Pons (tissue), 1 donor: ENCODE measurements at regions not wholly inside any gene's neighbourhood (a gene's known extent, or its start where the extent isn't known, plus 50 kb on each side); places are given as distances from the start of the nearest gene placed in this dataset.

Experiments used
- DNase-seq: peaks from one replicate; pipeline ENCODE4 v3.0.0-alpha.2; 2016; ENCODE audit warnings: low spot score

DNA sequence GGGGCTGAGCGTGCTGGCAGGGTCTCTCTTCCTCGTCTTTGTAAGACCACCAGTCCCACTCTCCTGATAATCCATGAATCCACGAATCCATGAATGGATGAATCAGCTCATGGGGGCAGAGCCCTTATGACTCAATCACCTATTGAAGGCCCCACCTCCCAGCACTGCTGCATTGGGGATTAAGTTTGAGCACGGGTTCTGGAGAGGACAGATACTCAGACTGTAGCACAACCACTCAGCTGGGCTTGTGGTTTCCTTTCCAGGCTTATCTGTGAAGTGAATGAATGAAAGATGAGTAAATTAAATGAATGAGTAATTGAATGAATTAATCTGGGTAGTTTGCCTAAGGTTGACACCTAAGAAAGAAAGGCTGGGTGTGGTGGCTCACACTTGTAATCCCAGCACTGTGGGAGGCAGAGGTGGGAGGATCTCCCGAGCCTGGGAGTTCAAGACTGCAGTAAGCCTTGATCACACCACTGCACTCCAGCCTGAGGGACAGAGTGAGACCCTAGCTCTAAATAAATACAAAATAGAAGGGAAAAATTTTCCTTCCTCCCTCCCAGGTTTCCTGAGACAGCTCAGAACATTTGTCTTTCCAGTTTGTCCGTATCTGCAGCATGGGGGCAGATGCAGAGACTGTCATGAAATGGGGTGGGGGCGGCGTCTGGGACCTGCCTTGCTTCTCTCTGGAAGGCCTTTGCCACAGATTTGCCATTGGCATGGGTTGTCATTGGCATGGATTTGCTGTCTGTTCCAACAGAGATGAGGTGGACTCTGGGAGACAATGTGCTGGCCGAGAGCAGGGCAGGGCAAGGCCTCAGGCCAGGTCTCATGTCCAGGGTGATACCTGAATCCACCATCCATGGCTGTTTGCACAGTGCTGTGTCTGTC is 187.7 kb upstream of the C1orf174 start:
- DNase-seq, result no peak

DNA sequence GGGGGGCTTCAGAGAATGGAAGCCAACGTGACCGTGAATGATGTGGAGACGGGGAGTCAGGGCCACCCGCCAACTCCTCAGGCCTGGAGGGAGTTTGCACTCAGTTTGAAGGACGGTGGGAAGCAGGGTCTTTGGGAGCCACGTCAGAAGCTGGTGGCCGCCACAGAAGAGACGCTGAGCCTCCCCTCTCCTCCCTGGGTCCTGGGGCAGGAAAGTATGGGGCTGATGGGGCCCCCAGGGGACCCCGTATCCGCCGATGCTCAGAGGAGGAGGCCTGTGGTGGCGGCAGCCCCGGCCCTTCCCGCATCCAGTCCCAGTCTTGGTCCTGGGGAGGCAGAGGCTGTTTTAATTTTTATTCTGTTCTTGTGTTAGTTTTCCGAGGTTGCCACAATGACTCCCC is 188.6 kb upstream of the C1orf174 start:
- no peak for DNase-seq

DNA sequence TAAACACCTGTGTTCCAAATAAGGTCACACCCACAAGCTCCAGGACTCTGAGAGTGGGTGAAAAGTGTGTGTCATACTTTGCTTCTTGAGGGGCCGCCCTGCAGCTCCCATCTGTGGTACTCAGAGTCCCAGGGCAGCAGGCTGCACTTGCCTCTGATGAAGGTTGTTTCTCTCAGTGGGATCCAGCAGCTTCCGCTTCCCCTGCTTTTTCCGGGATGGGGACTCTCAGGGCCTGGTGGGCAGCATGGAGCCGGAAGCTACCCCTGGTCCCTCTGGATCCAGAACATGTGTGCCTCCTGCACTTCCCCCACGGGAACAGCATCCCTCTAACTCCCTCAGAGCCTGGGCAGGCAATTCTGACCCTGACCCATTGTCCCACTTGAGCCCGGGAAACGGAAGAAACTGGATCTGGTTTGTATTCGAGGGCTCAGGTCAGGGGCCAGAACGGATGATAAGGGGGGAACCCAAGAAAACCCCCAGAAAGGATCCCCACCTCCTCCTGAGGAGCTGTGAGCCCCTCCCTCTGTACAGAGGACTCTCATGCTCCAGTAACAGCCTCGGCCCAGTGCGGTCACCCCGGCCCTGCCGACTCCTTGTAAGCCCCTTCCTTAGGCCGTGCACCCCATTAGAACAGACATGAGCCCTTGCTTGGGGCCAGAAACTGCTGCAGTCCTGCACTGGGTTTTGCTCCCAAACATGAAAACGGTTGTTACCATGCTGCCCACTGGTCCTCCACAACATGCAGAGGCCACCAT is 189.5 kb upstream of the C1orf174 start:
- no peak for DNase-seq

DNA sequence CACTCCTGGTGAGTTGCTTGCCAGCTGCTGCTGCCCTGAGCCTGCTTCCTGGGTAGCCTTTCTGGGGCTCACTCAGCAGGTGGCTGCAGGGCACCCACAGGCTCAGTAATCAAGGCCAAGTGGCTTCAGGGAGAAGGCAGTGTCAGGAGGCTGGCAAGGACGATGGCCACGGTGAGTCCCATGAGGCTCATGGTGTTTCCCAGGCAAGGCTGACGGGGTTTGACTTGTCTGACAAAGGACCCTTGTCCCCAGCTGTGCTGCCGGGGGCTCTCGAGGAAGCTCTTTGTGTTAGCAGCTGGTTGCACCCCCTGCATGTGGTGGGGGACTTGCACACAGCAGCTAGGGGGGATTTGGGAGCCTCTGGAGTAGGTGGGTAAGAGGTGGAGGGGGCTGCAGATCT is 190.5 kb upstream of the C1orf174 start:
- no peak for DNase-seq

DNA sequence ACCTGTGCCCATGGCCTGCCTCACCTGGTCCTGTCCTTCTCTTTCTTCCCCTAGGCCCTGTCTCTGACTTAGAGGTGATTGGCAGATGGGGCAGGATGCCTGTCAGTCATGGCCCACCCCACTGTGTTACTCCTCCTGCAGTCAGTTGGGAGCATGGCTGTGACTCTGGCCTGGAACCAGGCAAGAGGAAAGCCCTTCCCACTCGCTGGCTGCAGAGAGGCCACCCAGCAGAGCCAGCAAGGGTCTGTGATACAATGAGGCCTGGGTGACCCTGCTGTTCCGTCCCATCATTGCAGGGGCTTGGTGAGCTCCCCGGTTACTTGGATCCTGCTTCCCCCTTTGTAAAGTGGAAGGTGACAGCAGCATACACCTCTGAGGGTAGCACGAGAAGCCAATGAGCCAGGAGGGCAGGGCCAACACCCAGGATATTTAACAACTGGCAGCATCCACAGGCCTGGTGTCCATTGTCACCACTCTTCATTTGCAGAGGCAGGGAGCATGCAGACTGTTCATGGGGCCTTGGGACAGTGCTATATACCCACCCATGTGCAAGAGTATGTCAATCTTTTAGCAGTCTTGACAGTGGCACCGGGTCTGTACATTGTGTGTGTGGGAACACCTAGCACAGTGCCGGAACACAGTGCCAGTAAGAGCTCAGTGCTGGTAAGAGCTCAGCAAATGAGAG is 191.0 kb upstream of the C1orf174 start:
- no peak for DNase-seq

DNA sequence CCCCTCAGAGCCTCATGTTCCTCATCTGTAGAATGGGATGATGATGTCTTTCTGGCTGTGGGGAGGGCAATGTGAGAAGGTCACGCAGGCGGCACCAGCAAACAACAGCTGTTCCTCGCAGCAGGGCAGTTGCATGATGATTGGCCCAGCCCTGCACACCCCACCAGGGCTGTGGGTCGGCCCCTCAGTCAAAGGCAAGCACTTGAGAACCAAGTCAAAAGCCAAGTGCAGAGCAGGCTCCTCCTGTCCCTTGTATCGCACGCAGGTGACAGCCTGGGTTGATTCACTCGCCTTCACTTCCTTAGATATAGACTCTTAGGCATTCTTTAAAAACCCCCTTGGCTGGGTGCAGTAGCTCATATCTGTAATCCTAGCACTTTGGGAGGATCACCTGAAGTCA is 191.9 kb upstream of the C1orf174 start:
- no peak for DNase-seq

DNA sequence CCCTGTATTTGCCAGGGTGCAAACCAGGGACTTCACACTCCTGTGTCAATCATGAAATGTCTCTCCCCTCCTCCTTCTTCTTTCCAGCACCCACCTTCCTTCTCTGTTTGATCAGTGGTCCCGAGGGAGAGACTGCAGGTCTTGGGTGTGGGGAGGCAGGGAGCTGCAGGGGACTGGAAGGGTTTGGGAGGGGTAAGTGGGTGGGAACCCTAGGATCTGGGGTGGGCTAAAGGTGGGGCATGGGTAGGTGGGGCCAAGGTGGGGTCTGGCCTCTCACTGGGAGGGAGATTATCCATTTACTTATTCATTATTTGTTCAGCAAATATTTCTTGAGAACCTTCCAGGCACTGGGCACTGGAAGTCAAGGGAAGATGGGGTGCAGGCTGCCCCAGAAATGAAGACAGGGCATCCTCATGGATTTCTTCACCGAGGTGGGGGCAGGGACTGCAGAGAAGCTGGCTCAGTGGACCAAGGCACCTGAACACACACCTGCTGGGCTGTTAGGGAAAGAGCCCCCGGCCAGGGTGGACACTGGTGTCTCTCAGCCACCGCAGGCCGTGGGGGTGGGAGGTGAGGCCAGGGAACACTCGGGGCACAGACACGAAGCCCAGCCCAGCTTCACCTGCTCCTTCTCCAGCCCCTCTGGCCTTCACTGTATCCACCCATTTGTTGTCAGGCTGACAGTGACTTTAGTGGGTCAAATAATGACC is 193.9 kb upstream of the C1orf174 start:
- no peak for DNase-seq

DNA sequence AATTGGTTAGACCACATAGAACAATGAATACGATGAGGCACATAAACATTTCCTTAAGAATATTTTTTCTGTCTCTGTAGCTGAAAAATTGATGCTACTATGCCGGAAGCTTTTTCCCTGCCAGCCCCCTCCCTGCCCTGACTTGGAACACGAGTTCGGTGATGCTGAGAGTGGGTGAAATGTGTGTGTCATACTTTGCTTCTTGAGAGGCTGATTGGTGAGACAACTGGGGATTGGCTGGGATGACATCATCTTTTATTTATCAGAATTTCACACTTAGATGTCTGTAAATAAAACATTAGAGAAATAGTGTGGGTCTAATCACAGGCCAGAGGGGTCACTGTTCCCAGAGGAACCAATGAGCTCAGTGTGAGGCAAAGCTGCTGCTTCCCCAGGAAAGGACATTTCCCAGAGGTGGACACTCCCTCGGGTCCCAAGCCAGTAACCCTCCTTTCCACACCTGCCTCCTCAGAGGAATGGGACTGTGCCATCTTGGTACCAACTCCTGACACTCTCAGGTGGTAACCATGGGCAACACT is 195.4 kb upstream of the C1orf174 start:
- DNase-seq, result no peak

DNA sequence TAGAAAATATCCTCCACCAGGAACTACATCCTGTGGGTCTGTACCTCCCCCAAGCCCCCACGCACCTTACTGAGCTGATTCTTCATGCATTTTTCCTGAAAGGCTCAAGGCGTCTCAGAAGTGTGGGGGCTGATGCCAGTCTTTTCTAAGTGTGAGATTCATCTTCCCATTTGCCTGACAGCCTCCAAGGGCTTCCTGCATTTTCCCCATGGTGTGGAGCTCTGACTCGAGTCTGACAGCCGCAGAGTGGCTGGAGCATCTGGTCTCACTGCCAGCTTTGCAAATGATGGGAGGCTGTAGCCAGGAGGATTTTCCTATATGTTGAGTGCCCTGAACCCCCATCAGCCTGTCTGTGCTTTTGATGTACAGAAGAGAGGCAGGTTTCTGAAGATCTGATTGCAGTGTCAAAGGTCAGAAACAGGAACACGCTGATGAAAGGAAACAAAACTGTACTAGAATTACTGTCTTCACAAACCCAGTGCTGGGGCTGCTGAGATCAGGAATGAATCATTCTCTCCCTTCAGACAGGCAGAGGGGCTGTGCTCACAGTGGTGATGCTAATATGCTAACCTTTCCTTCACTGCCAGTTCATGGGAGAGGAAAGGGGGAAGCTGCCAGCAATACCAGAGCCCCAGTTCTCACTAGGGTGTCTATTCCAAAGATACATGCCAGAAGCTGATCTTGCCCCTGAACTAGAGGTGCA is 201.5 kb upstream of the C1orf174 start:
- no peak for DNase-seq

DNA sequence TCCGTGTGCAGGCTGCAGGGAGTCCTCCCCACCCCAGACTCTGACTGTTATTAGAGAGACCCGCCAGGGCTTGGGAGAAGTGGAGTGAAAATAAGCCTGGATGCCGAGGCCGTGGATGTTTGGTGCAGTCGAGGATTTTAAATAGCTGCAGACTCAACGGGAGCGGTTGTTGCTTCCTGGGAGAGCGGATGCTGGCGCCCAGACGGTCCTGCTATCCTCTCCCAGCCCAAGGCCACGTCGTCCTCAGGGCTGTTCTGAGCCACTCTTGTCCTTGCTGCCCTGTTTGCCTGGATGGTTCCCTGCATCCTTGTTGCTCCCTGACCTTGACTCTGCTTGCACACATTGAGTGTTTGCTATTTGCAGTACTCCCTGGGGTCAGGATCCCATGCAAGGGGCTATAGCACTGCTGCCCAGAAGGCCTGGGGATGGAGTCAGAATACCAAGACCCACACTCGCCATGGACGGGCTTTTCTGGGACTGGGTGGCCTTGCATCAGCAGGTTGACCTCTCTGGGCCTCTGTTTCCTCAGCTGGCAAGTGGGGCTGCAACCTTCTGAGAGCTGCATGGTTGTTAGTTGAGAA is 205.3 kb upstream of the C1orf174 start:
- no peak for DNase-seq

DNA sequence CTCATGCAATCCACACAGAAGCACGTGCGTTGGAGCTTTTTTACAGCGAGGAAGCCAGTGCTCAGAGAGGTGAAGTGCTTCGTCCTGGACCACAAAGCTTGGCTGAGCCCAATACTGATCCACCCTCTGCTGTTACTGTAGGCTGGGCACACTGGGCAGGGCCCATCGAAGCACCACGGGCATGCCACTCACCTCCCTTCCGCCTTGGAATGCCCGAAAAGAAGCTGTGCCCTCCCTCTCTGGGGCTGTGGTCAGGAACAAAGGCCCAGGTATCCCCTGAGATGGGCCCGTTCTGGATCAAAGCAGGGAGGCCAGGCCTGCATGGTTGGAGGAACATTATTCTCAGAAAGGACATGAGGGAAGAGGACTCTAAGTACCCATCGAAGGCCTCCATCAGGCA is 206.7 kb upstream of the C1orf174 start:
- DNase-seq, result no peak

DNA sequence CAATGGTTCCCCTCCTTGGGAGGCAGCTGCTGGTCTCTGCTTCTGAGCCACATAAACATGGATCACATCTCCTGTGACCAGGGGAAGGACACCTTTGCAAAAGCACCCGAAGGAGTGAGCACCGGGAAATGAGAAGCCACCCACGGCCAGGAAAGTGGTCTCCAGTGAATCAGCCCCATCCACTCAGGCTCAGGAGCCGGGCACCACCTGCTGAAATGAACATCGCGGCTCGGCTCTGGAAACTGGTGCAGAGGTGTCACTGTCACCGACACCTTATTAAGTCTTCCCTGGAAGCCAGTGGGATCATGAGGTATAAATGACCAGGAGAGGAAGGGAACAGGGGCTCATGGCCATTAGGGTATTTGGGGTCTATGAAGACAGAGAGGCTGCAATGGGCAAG is 207.2 kb upstream of the C1orf174 start:
- no peak for DNase-seq

DNA sequence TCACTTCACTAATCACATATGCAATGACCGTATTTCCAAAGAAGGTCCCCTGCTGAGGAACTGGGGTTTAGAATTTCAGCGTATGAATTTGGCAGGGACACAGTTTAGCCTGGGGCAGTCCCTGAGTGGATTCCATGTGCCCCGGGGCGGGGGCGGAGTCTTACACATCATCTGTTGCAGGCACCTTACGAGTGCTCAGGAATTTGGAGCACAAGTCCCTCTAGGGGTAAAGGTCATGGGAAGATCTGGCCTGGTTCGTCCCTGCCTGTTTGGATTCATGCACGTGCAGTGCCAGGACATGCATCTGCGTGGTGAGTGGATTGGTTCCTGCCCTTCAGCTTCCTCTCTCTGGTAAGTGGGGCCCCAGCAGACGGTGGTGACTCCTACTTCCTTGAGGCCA is 208.3 kb upstream of the C1orf174 start:
- no peak for DNase-seq

DNA sequence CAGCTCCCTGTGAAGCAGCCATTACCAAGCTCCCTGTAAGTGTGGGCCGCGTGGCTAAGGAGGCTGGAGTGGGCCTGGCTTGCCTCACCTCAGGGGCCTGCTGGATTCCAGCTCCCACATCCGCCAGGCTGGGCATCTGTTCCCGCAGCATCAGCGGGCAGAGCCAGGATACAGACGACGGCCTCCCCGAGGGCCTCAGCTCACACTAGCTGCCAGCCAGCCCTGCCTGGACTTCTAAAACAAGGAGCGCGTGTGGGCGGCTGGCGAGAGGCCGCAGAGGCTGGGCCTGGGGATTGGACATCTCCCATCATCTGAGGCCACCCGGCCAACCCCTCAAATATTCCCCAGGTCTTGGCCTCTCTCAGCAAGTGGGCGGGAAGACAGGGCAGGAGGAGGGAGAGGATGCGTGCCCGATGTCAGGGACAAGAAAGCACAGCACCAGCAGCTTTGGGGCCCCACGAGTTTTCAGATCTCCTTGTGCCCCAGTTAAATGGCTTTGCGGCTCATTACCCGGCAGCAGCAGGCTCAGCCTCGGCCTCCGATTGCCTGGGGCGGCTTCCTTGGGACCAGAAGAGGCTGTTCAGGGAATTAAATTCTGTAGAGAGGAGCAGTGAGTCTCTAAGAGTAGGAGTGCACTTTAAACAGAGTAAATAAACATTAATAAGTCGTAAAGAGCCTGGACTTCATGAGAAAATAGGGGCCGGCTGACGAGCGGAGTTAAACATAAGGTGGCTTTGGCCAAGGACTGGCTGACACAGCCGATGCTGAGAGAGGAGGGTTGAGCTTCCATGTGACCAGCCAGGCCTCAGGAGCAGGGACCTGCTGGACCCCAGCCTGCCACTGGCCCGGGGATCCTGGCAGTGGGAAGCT is 208.9 kb upstream of the C1orf174 start:
- DNase-seq, result no peak

DNA sequence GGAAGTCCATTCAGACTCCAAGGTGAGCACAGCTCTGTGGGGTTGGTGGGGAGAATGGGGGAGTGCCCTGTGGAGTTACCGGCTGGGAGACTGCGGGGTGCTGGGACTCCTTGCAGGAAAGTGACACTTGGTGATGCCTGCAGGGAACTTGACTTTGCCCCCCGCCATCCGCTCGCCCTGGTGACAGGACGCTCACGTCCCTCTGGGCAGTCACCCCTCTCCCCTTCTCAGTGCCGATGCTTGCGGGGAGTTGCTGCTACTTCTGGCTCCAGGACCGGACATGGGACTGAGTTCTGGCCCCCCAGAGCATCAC is 209.5 kb upstream of the C1orf174 start:
- DNase-seq, result no peak

DNA sequence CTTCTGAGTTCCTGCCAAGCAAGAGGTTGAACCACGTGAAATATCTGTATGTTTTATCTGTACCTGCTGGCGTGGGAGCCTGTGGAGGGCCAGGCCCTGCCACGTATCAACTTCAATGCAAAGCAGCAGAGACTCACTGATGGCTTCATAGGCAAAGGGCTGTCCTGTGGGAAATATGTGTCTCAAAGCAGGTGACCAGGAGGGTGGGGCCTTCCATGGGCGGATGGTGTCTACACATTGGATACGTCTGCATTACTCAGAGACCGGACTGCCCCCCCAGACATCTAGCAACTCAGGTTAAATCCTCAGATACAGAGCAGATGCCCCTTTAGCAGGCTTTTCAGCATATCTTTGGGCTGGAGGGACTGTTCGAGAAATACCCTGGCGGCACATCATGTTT is 210.8 kb upstream of the C1orf174 start:
- no peak for DNase-seq

DNA sequence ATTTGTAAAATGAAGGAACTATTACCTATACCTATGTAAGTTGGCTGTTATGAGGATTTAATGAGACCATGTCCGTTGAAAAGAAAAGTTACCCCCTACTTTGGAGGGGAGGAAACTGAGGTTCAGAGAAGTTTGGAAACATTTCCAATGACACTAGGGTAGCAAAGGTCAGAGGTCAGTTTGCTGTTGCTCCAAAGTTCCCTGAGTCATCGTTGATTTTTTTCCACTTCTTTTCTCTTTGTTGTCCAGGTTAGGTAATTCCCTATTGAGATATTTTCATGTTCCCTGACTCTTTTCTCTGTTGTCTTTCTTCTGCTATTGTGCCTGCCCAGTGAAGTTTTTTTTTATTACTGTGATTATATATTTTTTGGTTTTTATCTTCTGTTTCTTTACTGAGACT is 213.8 kb upstream of the C1orf174 start:
- no peak for DNase-seq

DNA sequence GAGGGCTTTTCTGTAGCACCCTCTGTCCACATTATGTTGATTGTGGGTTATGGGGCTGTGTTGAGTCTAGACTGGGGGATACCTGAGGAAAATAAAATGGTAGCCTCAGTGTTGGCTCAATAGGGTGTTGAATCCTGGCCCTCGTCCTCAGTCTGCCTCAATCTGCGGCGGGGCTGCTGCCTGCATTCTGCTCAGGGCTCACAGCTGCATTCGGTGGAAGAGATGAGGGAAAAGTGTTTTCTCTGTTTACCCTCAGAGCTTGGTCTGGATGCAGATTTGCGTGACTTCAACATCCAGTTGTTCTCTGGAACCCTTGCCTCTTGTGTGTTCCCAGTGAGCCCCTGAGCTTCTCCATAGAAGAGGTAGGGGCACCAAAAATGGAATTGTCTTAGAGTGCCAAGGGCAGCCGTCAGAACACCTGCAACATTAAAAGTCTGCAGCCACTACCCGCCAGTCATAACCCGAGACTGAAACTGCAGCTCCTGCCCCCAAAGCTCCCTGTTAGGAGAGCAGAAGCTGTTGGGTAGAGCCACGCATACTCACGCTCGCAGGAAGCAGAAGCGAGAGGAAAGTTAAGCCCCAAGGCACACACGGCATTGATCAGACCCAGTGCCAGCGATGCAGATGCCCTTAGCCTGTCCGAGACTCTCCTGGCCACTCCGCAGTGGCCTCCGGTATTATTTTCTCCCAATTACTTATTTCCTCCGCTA is 215.3 kb upstream of the C1orf174 start:
- no peak for DNase-seq

DNA sequence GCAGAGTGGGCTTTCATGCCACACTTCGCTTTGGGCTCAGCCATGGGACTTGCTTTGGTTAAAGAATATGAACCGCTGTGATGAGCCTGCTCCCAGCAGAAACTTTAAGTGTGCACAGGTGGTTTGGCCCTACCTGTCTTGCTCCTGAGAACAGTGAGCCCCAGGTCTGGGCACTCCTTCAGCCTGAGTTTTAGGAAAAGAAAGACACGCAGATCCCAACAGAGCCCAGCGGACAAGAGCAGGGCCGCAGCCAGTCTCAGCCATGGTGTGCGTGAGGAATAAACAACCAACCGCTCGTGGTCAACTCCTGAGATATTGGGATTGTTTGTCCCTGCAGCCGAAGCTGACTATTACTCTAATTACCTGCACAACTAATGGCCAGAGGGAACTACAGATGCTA is 217.1 kb upstream of the C1orf174 start:
- no peak for DNase-seq
